H9 (cell line): ENCODE measurements at regions not wholly inside any gene's neighbourhood (a gene's known extent, or its start where the extent isn't known, plus 50 kb on each side); places are given as distances from the start of the nearest gene placed in this dataset.

Experiments used
- DNase-seq: peaks from one replicate; pipeline ENCODE4 v3.0.0-alpha.2; 2017
- H2AFZ ChIP-seq: one replicate; pipeline ENCODE4 v1.6.1; 2013; ENCODE audit warnings: mild to moderate bottlenecking, low read length, control low read depth, moderate library complexity
- H2AK5ac ChIP-seq: 2 replicates; pipeline ENCODE4 v1.6.1; 2013; ENCODE audit warnings: low read length, control low read depth, mixed read lengths; ENCODE audit not compliant: insufficient read length
- H2BK120ac ChIP-seq: one replicate; pipeline ENCODE4 v1.6.1; 2013; ENCODE audit warnings: low read depth, mild to moderate bottlenecking, low read length, control low read depth, inconsistent platforms; ENCODE audit not compliant: poor library complexity, severe bottlenecking
- H2BK12ac ChIP-seq: 2 replicates; pipeline ENCODE4 v1.6.1; 2013; ENCODE audit warnings: low read length, control low read depth, mixed read lengths, low read depth; ENCODE audit not compliant: insufficient read length
- H2BK15ac ChIP-seq: 2 replicates; pipeline ENCODE4 v1.6.1; 2013; ENCODE audit warnings: low read depth, low read length, control low read depth
- H2BK20ac ChIP-seq: one replicate; pipeline ENCODE4 v1.6.1; 2013; ENCODE audit warnings: low read depth, mild to moderate bottlenecking, low read length, control low read depth, inconsistent platforms; ENCODE audit not compliant: poor library complexity, severe bottlenecking
- H2BK5ac ChIP-seq: 2 replicates; pipeline ENCODE4 v1.6.1; 2013; ENCODE audit warnings: low read length, control low read depth, mixed read lengths; ENCODE audit not compliant: insufficient read length
- H3K14ac ChIP-seq: 2 replicates; pipeline ENCODE4 v1.6.1; 2013; ENCODE audit warnings: low read length, control low read depth; ENCODE audit not compliant: insufficient read depth
- H3K18ac ChIP-seq: 2 replicates; pipeline ENCODE4 v1.6.1; 2013; ENCODE audit warnings: low read depth, mild to moderate bottlenecking, mixed read lengths, low read length, control low read depth; ENCODE audit not compliant: insufficient read length
- H3K23ac ChIP-seq: 2 replicates; pipeline ENCODE4 v1.6.1; 2013; ENCODE audit warnings: low read length, control low read depth, mixed read lengths, low read depth; ENCODE audit not compliant: insufficient read length
- H3K23me2 ChIP-seq: 2 replicates; pipeline ENCODE4 v1.6.1; 2013; ENCODE audit warnings: low read depth, mild to moderate bottlenecking, mixed read lengths, low read length, control low read depth; ENCODE audit not compliant: insufficient read length, poor library complexity, severe bottlenecking
- H3K27ac ChIP-seq: 2 replicates; pipeline ENCODE4 v1.5.1; 2013; ENCODE audit warnings: low read length, control low read depth, mixed read lengths, low read depth; ENCODE audit not compliant: insufficient read length
- H3K27me3 ChIP-seq: 2 replicates; pipeline ENCODE4 v1.6.1; 2013; ENCODE audit warnings: low read length, control low read depth, inconsistent platforms; ENCODE audit not compliant: insufficient read depth
- H3K4ac ChIP-seq: 2 replicates; pipeline ENCODE4 v1.6.1; 2013; ENCODE audit warnings: low read depth, mild to moderate bottlenecking, control low read depth, inconsistent platforms, low read length, moderate library complexity
- H3K4me1 ChIP-seq: 2 replicates; pipeline ENCODE4 v1.6.1; 2013; ENCODE audit warnings: low read length, control low read depth, inconsistent platforms; ENCODE audit not compliant: insufficient read depth
- H3K4me2 ChIP-seq: 2 replicates; pipeline ENCODE4 v1.6.1; 2013; ENCODE audit warnings: low read length, control low read depth, mixed read lengths; ENCODE audit not compliant: insufficient read length, insufficient read depth
- H3K56ac ChIP-seq: 2 replicates; pipeline ENCODE4 v1.6.1; 2013; ENCODE audit warnings: low read depth, mild to moderate bottlenecking, mixed read lengths, low read length, control low read depth; ENCODE audit not compliant: insufficient read length
- H3K79me1 ChIP-seq: 2 replicates; pipeline ENCODE4 v1.6.1; 2013; ENCODE audit warnings: low read depth, mild to moderate bottlenecking, moderate library complexity, low read length, control low read depth, inconsistent platforms; ENCODE audit not compliant: insufficient read depth, poor library complexity, severe bottlenecking
- H3K79me2 ChIP-seq: 2 replicates; pipeline ENCODE4 v1.6.1; 2013; ENCODE audit warnings: low read length, control low read depth, inconsistent platforms; ENCODE audit not compliant: insufficient read depth
- H3K9ac ChIP-seq: 2 replicates; pipeline ENCODE4 v1.6.1; 2013; ENCODE audit warnings: low read length, control low read depth, mixed read lengths; ENCODE audit not compliant: insufficient read length; ENCODE audit errors: extremely low read depth
- H3K9me3 ChIP-seq: one replicate; pipeline ENCODE4 v1.6.1; 2013; ENCODE audit warnings: low read depth, low read length, inconsistent platforms; ENCODE audit not compliant: control insufficient read depth
- H3T11ph ChIP-seq: one replicate; pipeline ENCODE4 v1.6.1; 2013; ENCODE audit warnings: mild to moderate bottlenecking, low read length, control low read depth, inconsistent platforms
- H4K20me1 ChIP-seq: one replicate; pipeline ENCODE4 v1.6.1; 2013; ENCODE audit not compliant: control insufficient read depth, insufficient read length, insufficient read depth
- H4K5ac ChIP-seq: 2 replicates; pipeline ENCODE4 v1.6.1; 2013; ENCODE audit warnings: low read depth, mild to moderate bottlenecking, mixed read lengths, low read length, control low read depth; ENCODE audit not compliant: insufficient read length
- H4K8ac ChIP-seq: replicated peaks from 2 replicates; pipeline ENCODE4 v1.6.1; 2013; ENCODE audit warnings: low read length, control low read depth, mixed read lengths, low read depth; ENCODE audit not compliant: insufficient read length
- H4K91ac ChIP-seq: 2 replicates; pipeline ENCODE4 v1.6.1; 2013; ENCODE audit warnings: low read depth, mild to moderate bottlenecking, moderate library complexity, mixed read lengths, low read length, control low read depth; ENCODE audit not compliant: insufficient read length
- H3K27ac Mint-ChIP-seq, 3 experiments: 2 replicates in 2 of 3; 3 replicates in 1 of 3; pipeline ENCODE4 v1.8.0; 2020 to 2021; ENCODE audit warnings: mixed read lengths in 3 of 3, mild to moderate bottlenecking in 1 of 3, moderate library complexity in 1 of 3
- H3K27me3 Mint-ChIP-seq: 2 replicates; pipeline ENCODE4 v1.8.0; 2021; ENCODE audit warnings: low read depth, mild to moderate bottlenecking, moderate library complexity, mixed read lengths
- H3K36me3 Mint-ChIP-seq, 3 experiments: 2 replicates in 2 of 3; 3 replicates in 1 of 3; pipeline ENCODE4 v1.8.0; 2020 to 2021; ENCODE audit warnings: low read depth in 3 of 3, mixed read lengths in 3 of 3; ENCODE audit not compliant: insufficient read depth in 1 of 3
- H3K4me1 Mint-ChIP-seq, 2 experiments: 2 replicates each; pipeline ENCODE4 v1.8.0; 2020; ENCODE audit warnings: mixed read lengths in 2 of 2
- H3K4me3 Mint-ChIP-seq, 2 experiments: 2 replicates in 1 of 2; 3 replicates in 1 of 2; pipeline ENCODE4 v1.8.0; 2020 to 2021; ENCODE audit warnings: mild to moderate bottlenecking in 2 of 2, mixed read lengths in 2 of 2, moderate library complexity in 1 of 2
- H3K9me3 Mint-ChIP-seq, 2 experiments: 2 replicates in 1 of 2; 3 replicates in 1 of 2; pipeline ENCODE4 v1.8.0; 2020; ENCODE audit warnings: mild to moderate bottlenecking in 2 of 2, mixed read lengths in 2 of 2, moderate library complexity in 1 of 2
- CTCF ChIP-seq: fragments of 200-600 bp; sonication (generic); conservative IDR thresholded peaks from 3 replicates; pipeline ENCODE4 v1.8.0; 2021; ENCODE audit warnings: antibody characterized with exemption, mild to moderate bottlenecking
- WGBS: extraction: QIAGEN DNeasy Blood & Tissue Kit; methylation state at CpG from one replicate; pipeline ENCODE4 v1.1.7; 2013; ENCODE audit warnings: missing lambda C conversion rate, low lambda C conversion rate, mixed read lengths; ENCODE audit not compliant: insufficient read length; ENCODE audit errors: extremely low coverage; 5-methylcytosine and 5-hydroxymethylcytosine counted together

GRCh38 chr17:13957636-13958035 is 111.7 kb upstream of the COX10 start:
- Histone ChIP-seq H2BK120ac (no peak overlapping the region), H3K23ac (no peak overlapping the region), H3T11ph (no peak overlapping the region), H3K4me1 (no peaks in the 10 kb centered on the region), H3K4me2 (no peak overlapping the region), H3K18ac (no peak overlapping the region), H3K27ac (no peak overlapping the region), H3K23me2 (no peaks in the 10 kb centered on the region), H4K20me1 (no peaks in the 10 kb centered on the region), H4K91ac (no peak overlapping the region), H3K9ac (no peak overlapping the region), H2AK5ac (no peak overlapping the region), H2BK5ac (no peak overlapping the region), H3K56ac (no peak overlapping the region), H3K79me2 (no peaks in the 10 kb centered on the region), H3K14ac (no peak overlapping the region), H4K8ac (no peak overlapping the region), H3K27me3 (no peaks in the 10 kb centered on the region), H2AFZ (no peak overlapping the region), H2BK12ac (no peak overlapping the region), H2BK20ac (no peak overlapping the region), H3K4ac (no peak overlapping the region), H3K79me1 (no peaks in the 10 kb centered on the region), H2BK15ac (no peak overlapping the region), H3K9me3 (no peaks in the 10 kb centered on the region), H4K5ac (no peak overlapping the region)
- WGBS: no CpG with 5 or more reads among the region's 3 CpGs
- no peaks in the 10 kb centered on the region for H3K27me3 Mint-ChIP-seq
- H3K9me3 Mint-ChIP-seq: no peaks in the 10 kb centered on the region
- DNase-seq: no peak
- H3K27ac Mint-ChIP-seq: no peak overlapping the region; a peak in 1 of 7 replicates
- 0 out of 7 replicates have a peak, but pooled peaks cover 0 to 2% (median 0%) of the 10 kb centered on the region in 3 experiments for H3K36me3 Mint-ChIP-seq
- H3K4me1 Mint-ChIP-seq: peaks cover 0 to 3% of the 10 kb centered on the region in 2 experiments; a peak in 1 of 4 replicates
- TF ChIP-seq CTCF: no peak
- H3K4me3 Mint-ChIP-seq: no peak overlapping the region
